Smooth muscle cell of the brain vasculature (primary cell): ENCODE measurements at regions not wholly inside any gene's neighbourhood (a gene's known extent, or its start where the extent isn't known, plus 50 kb on each side); places are given as distances from the start of the nearest gene placed in this dataset.
"Not testable (repeated sequence)": the region's sequence is repeated elsewhere in the genome, so short reads cannot be mapped to it uniquely, and the experiment has no call there.

ENCODE experiments used
- DNase-seq: peaks from one replicate; pipeline ENCODE4 v3.0.0-alpha.2; 2012; ENCODE audit warnings: low read depth, low spot score

GRCh38 chr9:25917731-25918362 lies 239.6 kb upstream of the TUSC1 start:
- no peak for DNase-seq

- DNase-seq: no peak
Observed at GRCh38 chr9:25913806-25914205, 235.6 kb upstream of the TUSC1 start.

GRCh38 chr9:25904701-25905100 lies 226.5 kb upstream of the TUSC1 start:
- DNase-seq: no peak

- no peak for DNase-seq
Observed at GRCh38 chr9:25891527-25891926, 213.3 kb upstream of the TUSC1 start.

- no peak for DNase-seq
Observed at GRCh38 chr9:25889661-25890060, 211.4 kb upstream of the TUSC1 start.

GRCh38 chr9:25876248-25876647 lies 198.0 kb upstream of the TUSC1 start:
- DNase-seq: no peak

- DNase-seq: no peak
Observed at GRCh38 chr9:25864509-25864908, 186.3 kb upstream of the TUSC1 start.

- DNase-seq: no peak
Observed at GRCh38 chr9:25861421-25861820, 183.2 kb upstream of the TUSC1 start.

GRCh38 chr9:25857147-25857546 lies 178.9 kb upstream of the TUSC1 start:
- no peak for DNase-seq

- DNase-seq: no peak
Observed at GRCh38 chr9:25850803-25851202, 172.6 kb upstream of the TUSC1 start.

- DNase-seq: no peak
Observed at GRCh38 chr9:25845867-25846266, 167.6 kb upstream of the TUSC1 start.

GRCh38 chr9:25830381-25830780 lies 152.1 kb upstream of the TUSC1 start:
- no peak for DNase-seq

GRCh38 chr9:25827626-25828025 lies 149.4 kb upstream of the TUSC1 start:
- no peak for DNase-seq

GRCh38 chr9:25816439-25816838 lies 138.2 kb upstream of the TUSC1 start:
- no peak for DNase-seq

GRCh38 chr9:25814023-25814422 lies 135.8 kb upstream of the TUSC1 start:
- no peak for DNase-seq

- no peak for DNase-seq
Observed at GRCh38 chr9:25813478-25813877, 135.2 kb upstream of the TUSC1 start.

GRCh38 chr9:25808554-25808953 lies 130.3 kb upstream of the TUSC1 start:
- no peak for DNase-seq

GRCh38 chr9:25804856-25805255 lies 126.6 kb upstream of the TUSC1 start:
- no peak for DNase-seq

GRCh38 chr9:25801989-25802388 lies 123.7 kb upstream of the TUSC1 start:
- not testable (repeated sequence) for DNase-seq

GRCh38 chr9:25773805-25774204 lies 95.6 kb upstream of the TUSC1 start:
- no peak for DNase-seq

GRCh38 chr9:25755951-25756350 lies 77.7 kb upstream of the TUSC1 start:
- no peak for DNase-seq

- DNase-seq: no peak
Observed at GRCh38 chr9:25752398-25752797, 74.2 kb upstream of the TUSC1 start.

- DNase-seq: no peak
Observed at GRCh38 chr9:25742256-25742655, 64.0 kb upstream of the TUSC1 start.

GRCh38 chr9:25733336-25733982 lies 55.2 kb upstream of the TUSC1 start:
- DNase-seq: no peak
